ENCODE measurements at regions not wholly inside any gene's neighbourhood (a gene's known extent, or its start where the extent isn't known, plus 50 kb on each side); places are given as distances from the start of the nearest gene placed in this dataset.

DNA sequence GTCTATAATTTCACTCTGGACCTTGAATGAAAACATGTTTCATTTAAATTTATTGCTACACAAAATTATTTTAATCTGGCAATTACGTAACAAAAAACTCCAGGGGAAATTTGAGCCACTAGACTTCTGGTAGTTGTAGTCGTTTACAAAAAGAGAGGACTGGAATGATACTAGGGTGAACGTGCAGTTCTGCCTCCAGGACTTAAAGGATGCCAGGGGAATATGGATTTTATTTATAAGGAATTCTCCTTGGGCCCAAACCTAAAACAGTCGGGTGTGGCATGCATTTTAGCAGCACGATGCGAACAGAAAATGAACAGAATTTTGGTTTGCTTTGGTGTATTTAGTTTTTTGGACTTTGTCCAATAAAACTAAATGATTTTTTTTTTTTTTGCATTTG is 76.9 kb downstream of the PRL start:
- Histone ChIP-seq H3K27me3 (ENCODE audit: control insufficient read depth, insufficient read depth, low read length) (no peaks in the 10 kb centered on the region), H3K4me1 (ENCODE audit: control insufficient read depth, insufficient read depth, low read length) (no peaks in the 10 kb centered on the region), H3K9me3 (ENCODE audit: control insufficient read depth, insufficient read depth, low read depth, low read length) (no peaks in the 10 kb centered on the region), H3K36me3 (ENCODE audit: control insufficient read depth, insufficient read depth, low read length) (no peaks in the 10 kb centered on the region), H3K27ac (ENCODE audit: low read length) (no peak overlapping the region), H3K4me3 (ENCODE audit: low read depth in 2 of 2, low read length in 2 of 2) (no peak overlapping the region)
- ATAC-seq = no peak
- in situ Hi-C loops (cut with HindIII; ENCODE audit: low pct_unique_long_range_greater_than_20kb, low sequenced_read_pairs) = no loop called here
- intact Hi-C loops (cut with micrococcal nuclease; ENCODE audit: unreplicated experiment) = no loop called here
- DNase-seq (ENCODE audit: low read depth, low spot score) = no peak
- TF ChIP-seq SIN3A (IDR thresholded peaks at IDR 0.05; ENCODE audit: borderline replicate concordance, insufficient read depth, low read depth, low read length) (no peak), TCF7L2 (IDR thresholded peaks at IDR 0.05; ENCODE audit: low read depth, low read length) (no peak), POLR2AphosphoS5 (IDR thresholded peaks at IDR 0.05; ENCODE audit: low read depth, low read length) (no peak)
- TF ChIP-seq, protein P1, sequence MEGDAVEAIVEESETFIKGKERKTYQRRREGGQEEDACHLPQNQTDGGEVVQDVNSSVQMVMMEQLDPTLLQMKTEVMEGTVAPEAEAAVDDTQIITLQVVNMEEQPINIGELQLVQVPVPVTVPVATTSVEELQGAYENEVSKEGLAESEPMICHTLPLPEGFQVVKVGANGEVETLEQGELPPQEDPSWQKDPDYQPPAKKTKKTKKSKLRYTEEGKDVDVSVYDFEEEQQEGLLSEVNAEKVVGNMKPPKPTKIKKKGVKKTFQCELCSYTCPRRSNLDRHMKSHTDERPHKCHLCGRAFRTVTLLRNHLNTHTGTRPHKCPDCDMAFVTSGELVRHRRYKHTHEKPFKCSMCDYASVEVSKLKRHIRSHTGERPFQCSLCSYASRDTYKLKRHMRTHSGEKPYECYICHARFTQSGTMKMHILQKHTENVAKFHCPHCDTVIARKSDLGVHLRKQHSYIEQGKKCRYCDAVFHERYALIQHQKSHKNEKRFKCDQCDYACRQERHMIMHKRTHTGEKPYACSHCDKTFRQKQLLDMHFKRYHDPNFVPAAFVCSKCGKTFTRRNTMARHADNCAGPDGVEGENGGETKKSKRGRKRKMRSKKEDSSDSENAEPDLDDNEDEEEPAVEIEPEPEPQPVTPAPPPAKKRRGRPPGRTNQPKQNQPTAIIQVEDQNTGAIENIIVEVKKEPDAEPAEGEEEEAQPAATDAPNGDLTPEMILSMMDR (IDR thresholded peaks at IDR 0.05) = no peak
- TF ChIP-seq, protein P2, sequence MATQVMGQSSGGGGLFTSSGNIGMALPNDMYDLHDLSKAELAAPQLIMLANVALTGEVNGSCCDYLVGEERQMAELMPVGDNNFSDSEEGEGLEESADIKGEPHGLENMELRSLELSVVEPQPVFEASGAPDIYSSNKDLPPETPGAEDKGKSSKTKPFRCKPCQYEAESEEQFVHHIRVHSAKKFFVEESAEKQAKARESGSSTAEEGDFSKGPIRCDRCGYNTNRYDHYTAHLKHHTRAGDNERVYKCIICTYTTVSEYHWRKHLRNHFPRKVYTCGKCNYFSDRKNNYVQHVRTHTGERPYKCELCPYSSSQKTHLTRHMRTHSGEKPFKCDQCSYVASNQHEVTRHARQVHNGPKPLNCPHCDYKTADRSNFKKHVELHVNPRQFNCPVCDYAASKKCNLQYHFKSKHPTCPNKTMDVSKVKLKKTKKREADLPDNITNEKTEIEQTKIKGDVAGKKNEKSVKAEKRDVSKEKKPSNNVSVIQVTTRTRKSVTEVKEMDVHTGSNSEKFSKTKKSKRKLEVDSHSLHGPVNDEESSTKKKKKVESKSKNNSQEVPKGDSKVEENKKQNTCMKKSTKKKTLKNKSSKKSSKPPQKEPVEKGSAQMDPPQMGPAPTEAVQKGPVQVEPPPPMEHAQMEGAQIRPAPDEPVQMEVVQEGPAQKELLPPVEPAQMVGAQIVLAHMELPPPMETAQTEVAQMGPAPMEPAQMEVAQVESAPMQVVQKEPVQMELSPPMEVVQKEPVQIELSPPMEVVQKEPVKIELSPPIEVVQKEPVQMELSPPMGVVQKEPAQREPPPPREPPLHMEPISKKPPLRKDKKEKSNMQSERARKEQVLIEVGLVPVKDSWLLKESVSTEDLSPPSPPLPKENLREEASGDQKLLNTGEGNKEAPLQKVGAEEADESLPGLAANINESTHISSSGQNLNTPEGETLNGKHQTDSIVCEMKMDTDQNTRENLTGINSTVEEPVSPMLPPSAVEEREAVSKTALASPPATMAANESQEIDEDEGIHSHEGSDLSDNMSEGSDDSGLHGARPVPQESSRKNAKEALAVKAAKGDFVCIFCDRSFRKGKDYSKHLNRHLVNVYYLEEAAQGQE (IDR thresholded peaks at IDR 0.05; ENCODE audit: insufficient read depth in 1 of 2, low read depth in 2 of 2, low read length in 1 of 2) = no peak
- no TSS peak for BruUV-seq (replicated peaks)
- ChIA-PET POLR2A (no interaction called here), CTCF (no interaction called here)

DNA sequence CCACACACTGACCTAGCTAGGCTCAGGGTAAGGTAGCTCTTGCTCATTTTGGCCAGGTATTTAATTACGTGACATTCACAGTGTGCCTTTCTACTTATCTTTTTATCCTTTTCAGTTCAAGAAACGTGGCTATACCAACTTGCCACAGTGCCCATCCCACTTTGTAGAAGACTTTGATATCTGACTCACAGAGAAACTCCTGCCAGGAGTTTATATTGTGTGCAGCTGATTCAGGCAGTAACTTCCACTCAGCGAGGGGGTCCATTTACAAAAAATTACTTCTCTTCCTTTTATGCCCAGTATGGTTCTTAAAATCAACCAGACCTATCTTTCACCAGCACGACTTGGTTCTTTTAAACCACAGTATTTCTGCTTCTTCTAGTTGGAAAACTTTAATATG is 75.6 kb downstream of the PRL start:
- POLR2A ChIA-PET = no interaction called here
- intact Hi-C loops (cut with micrococcal nuclease; ENCODE audit: unreplicated experiment) (no loop called here), in situ Hi-C loops (cut with HindIII; ENCODE audit: low pct_unique_long_range_greater_than_20kb, low sequenced_read_pairs) (no loop called here)
- no peak for DNase-seq (ENCODE audit: low read depth, low spot score)
- no peak overlapping the region for H3K27ac ChIP-seq (ENCODE audit: low read length)
- H3K4me3 ChIP-seq (ENCODE audit: low read depth in 2 of 2, low read length in 2 of 2) = no peak overlapping the region
- no peaks in the 10 kb centered on the region for H3K27me3 ChIP-seq (ENCODE audit: control insufficient read depth, insufficient read depth, low read length)
- no peaks in the 10 kb centered on the region for H3K9me3 ChIP-seq (ENCODE audit: control insufficient read depth, insufficient read depth, low read depth, low read length)
- H3K4me1 ChIP-seq (ENCODE audit: control insufficient read depth, insufficient read depth, low read length) = no peaks in the 10 kb centered on the region
- H3K36me3 ChIP-seq (ENCODE audit: control insufficient read depth, insufficient read depth, low read length) = no peaks in the 10 kb centered on the region
- TF ChIP-seq, protein P1 (IDR thresholded peaks at IDR 0.05) = no peak
- TF ChIP-seq, protein P2 (IDR thresholded peaks at IDR 0.05; ENCODE audit: insufficient read depth in 1 of 2, low read depth in 2 of 2, low read length in 1 of 2) = no peak
- TF ChIP-seq SIN3A (IDR thresholded peaks at IDR 0.05; ENCODE audit: borderline replicate concordance, insufficient read depth, low read depth, low read length) (no peak), POLR2AphosphoS5 (IDR thresholded peaks at IDR 0.05; ENCODE audit: low read depth, low read length) (no peak), TCF7L2 (IDR thresholded peaks at IDR 0.05; ENCODE audit: low read depth, low read length) (no peak)
- BruUV-seq (replicated peaks) = no TSS peak
- no peak for ATAC-seq
- CTCF ChIA-PET = no interaction called here
